WTC11 (cell line): ENCODE measurements at regions not wholly inside any gene's neighbourhood (a gene's known extent, or its start where the extent isn't known, plus 50 kb on each side); places are given as distances from the start of the nearest gene placed in this dataset.
A peak's percentile ranks its signal among the peaks of the same experiment; 100 is the strongest.

Experiments
- ATAC-seq: fragments of 200-7000 bp; cut with Tn5 transposase; 2 replicates; pipeline ENCODE4 v1.10.0; 2021; ENCODE audit warnings: mild to moderate bottlenecking, moderate library complexity
- CTCF ChIA-PET: fragments of 300-600 bp; sonication (Branson Sonifier 250); formaldehyde crosslinking; loops from one replicate; lab custom pipeline; 2021; ENCODE audit warnings: antibody characterized with exemption; lab: Charles Lee
- POLR2A ChIA-PET: fragments of 350-600 bp; sonication (Branson Sonifier 250); formaldehyde crosslinking; loops from one replicate; lab custom pipeline; 2021; ENCODE audit warnings: antibody characterized with exemption; lab: Charles Lee
- DNase-seq: peaks from one replicate; pipeline ENCODE4 v3.0.0; 2021; ENCODE audit warnings: low spot score
- H3K27ac Mint-ChIP-seq: 2 replicates; pipeline ENCODE4 v1.8.0; 2021; ENCODE audit warnings: mixed read lengths
- H3K27me3 Mint-ChIP-seq: 2 replicates; pipeline ENCODE4 v1.8.0; 2021; ENCODE audit warnings: low read depth, mild to moderate bottlenecking, moderate library complexity, mixed read lengths
- H3K36me3 Mint-ChIP-seq: 2 replicates; pipeline ENCODE4 v1.8.0; 2021; ENCODE audit warnings: mixed read lengths
- H3K4me1 Mint-ChIP-seq: 2 replicates; pipeline ENCODE4 v1.8.0; 2022; ENCODE audit warnings: mixed read lengths
- H3K4me3 Mint-ChIP-seq: 2 replicates; pipeline ENCODE4 v1.8.0; 2021; ENCODE audit warnings: mild to moderate bottlenecking, moderate library complexity, mixed read lengths
- H3K9me3 Mint-ChIP-seq: 2 replicates; pipeline ENCODE4 v1.8.0; 2021; ENCODE audit warnings: mixed read lengths
- ATF3 ChIP-seq: sonication (generic); formaldehyde crosslinking; conservative IDR thresholded peaks from 2 replicates; pipeline ENCODE4 v1.8.1; 2022; ENCODE audit warnings: mild to moderate bottlenecking, missing genetic modification reagents
- E2F1 ChIP-seq: sonication (generic); formaldehyde crosslinking; IDR thresholded peaks from 2 replicates; pipeline ENCODE4 v1.8.0; 2022; ENCODE audit warnings: mild to moderate bottlenecking, missing genetic modification reagents
- ELF4 ChIP-seq: sonication (generic); formaldehyde crosslinking; IDR thresholded peaks from 2 replicates; pipeline ENCODE4 v1.8.1; 2022; ENCODE audit warnings: low read depth, mild to moderate bottlenecking, moderate library complexity, missing genetic modification reagents
- ERG ChIP-seq: fragments of 250-450 bp; sonication (Bioruptor Pico); IDR thresholded peaks from 2 replicates; pipeline ENCODE4 v1.8.0; 2021; ENCODE audit warnings: mild to moderate bottlenecking
- GTF2I ChIP-seq: fragments of 250-450 bp; sonication (Bioruptor Pico); conservative IDR thresholded peaks from 2 replicates; pipeline ENCODE4 v1.4.0; 2021; ENCODE audit warnings: mild to moderate bottlenecking
- KAT7 ChIP-seq: sonication (generic); formaldehyde crosslinking; IDR thresholded peaks from 2 replicates; pipeline ENCODE4 v1.8.1; 2023; ENCODE audit warnings: missing genetic modification reagents, mild to moderate bottlenecking, borderline replicate concordance
- NFE2L1 ChIP-seq: sonication (generic); formaldehyde crosslinking; IDR thresholded peaks from 2 replicates; pipeline ENCODE4 v1.8.1; 2023; ENCODE audit warnings: missing genetic modification reagents
- NFYB ChIP-seq: sonication (generic); formaldehyde crosslinking; conservative IDR thresholded peaks from 2 replicates; pipeline ENCODE4 v1.8.0; 2022; ENCODE audit warnings: low read depth, missing genetic modification reagents
- RELA ChIP-seq: sonication (generic); formaldehyde crosslinking; IDR thresholded peaks from 2 replicates; pipeline ENCODE4 v1.8.1; 2022; ENCODE audit warnings: missing genetic modification reagents, mild to moderate bottlenecking, borderline replicate concordance
- USF2 ChIP-seq: sonication (generic); formaldehyde crosslinking; IDR thresholded peaks from 2 replicates; pipeline ENCODE4 v1.8.1; 2023; ENCODE audit warnings: mild to moderate bottlenecking, missing genetic modification reagents, moderate library complexity
- ZBTB21 ChIP-seq: sonication (generic); formaldehyde crosslinking; IDR thresholded peaks from 2 replicates; pipeline ENCODE4 v1.8.1; 2023; ENCODE audit warnings: mild to moderate bottlenecking, missing genetic modification reagents, borderline replicate concordance
- ZNF263 ChIP-seq: sonication (generic); formaldehyde crosslinking; IDR thresholded peaks from 2 replicates; pipeline ENCODE4 v1.8.1; 2022; ENCODE audit warnings: low read depth, mild to moderate bottlenecking, moderate library complexity, missing genetic modification reagents
- ZNF396 ChIP-seq: fragments of 250-450 bp; sonication (Bioruptor Pico); IDR thresholded peaks from 2 replicates; pipeline ENCODE4 v1.8.0; 2021; ENCODE audit warnings: mild to moderate bottlenecking, moderate library complexity, borderline replicate concordance
- TF ChIP-seq, protein P1 (sequence below): fragments of 250-450 bp; sonication (Bioruptor Pico); IDR thresholded peaks from 2 replicates; pipeline ENCODE4 v2.1.2; 2022; ENCODE audit warnings: mild to moderate bottlenecking, moderate library complexity
- TF ChIP-seq, protein P2 (sequence below): fragments of 250-450 bp; sonication (Bioruptor Pico); IDR thresholded peaks from 2 replicates; pipeline ENCODE4 v1.9.0; 2021; ENCODE audit warnings: mild to moderate bottlenecking
- TF ChIP-seq, protein P3 (sequence below): sonication (generic); formaldehyde crosslinking; IDR thresholded peaks from 2 replicates; pipeline ENCODE4 v1.8.1; 2023; ENCODE audit warnings: mild to moderate bottlenecking, missing genetic modification reagents, borderline replicate concordance

GRCh38 chr12:88329833-88330232 is 187.7 kb downstream of the TMTC3 start (continued):
- TF ChIP-seq, protein P1, sequence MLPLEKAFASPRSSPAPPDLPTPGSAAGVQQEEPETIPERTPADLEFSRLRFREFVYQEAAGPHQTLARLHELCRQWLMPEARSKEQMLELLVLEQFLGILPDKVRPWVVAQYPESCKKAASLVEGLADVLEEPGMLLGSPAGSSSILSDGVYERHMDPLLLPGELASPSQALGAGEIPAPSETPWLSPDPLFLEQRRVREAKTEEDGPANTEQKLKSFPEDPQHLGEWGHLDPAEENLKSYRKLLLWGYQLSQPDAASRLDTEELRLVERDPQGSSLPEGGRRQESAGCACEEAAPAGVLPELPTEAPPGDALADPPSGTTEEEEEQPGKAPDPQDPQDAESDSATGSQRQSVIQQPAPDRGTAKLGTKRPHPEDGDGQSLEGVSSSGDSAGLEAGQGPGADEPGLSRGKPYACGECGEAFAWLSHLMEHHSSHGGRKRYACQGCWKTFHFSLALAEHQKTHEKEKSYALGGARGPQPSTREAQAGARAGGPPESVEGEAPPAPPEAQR (CRISPR knock-in tag), result no peak
- no peak for TF ChIP-seq RELA (CRISPR knock-in tag)
- no peak for TF ChIP-seq NFE2L1
- no peak for TF ChIP-seq KAT7 (CRISPR knock-in tag)
- no peak for TF ChIP-seq E2F1 (CRISPR knock-in tag)
- TF ChIP-seq, protein P2, sequence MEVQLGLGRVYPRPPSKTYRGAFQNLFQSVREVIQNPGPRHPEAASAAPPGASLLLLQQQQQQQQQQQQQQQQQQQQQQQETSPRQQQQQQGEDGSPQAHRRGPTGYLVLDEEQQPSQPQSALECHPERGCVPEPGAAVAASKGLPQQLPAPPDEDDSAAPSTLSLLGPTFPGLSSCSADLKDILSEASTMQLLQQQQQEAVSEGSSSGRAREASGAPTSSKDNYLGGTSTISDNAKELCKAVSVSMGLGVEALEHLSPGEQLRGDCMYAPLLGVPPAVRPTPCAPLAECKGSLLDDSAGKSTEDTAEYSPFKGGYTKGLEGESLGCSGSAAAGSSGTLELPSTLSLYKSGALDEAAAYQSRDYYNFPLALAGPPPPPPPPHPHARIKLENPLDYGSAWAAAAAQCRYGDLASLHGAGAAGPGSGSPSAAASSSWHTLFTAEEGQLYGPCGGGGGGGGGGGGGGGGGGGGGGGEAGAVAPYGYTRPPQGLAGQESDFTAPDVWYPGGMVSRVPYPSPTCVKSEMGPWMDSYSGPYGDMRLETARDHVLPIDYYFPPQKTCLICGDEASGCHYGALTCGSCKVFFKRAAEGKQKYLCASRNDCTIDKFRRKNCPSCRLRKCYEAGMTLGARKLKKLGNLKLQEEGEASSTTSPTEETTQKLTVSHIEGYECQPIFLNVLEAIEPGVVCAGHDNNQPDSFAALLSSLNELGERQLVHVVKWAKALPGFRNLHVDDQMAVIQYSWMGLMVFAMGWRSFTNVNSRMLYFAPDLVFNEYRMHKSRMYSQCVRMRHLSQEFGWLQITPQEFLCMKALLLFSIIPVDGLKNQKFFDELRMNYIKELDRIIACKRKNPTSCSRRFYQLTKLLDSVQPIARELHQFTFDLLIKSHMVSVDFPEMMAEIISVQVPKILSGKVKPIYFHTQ (CRISPR knock-in tag), result no peak

DNA sequence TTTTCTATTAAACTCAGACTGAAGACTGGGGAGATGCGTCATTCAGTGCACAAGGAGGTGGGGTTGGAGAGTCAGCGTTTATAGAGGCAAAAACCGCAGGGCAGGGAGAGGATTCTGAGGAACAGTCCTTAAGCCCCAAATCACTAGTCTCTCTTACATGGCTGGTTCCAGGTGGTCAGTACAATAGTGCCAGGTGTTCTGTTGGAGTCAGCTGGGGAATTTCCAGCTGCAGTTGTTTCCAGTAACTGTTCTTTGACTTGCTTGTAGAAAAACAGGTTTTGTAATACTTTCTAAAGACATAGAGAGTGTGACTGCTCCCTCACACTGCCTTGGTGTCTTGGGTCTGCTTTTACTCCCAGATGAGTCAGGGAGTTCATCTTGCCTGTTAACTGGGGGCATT is 192.2 kb downstream of the TMTC3 start:
- ChIA-PET POLR2A (no interaction called here), CTCF (no interaction called here)
- DNase-seq (peak; percentile 9), ATAC-seq (peak; percentile 64)
- Mint-ChIP-seq H3K4me1 (0 out of 2 replicates have a peak, but pooled peaks cover 2% of the 10 kb centered on the region), H3K27me3 (no peaks in the 10 kb centered on the region), H3K9me3 (peaks cover 4% of the 10 kb centered on the region), H3K36me3 (peaks cover 10% of the 10 kb centered on the region), H3K27ac (no peak overlapping the region), H3K4me3 (no peak overlapping the region)
- TF ChIP-seq USF2 (CRISPR knock-in tag) (no peak), GTF2I (no peak), ELF4 (no peak), ZNF263 (no peak), ZBTB21 (no peak), ATF3 (CRISPR knock-in tag) (no peak), RELA (CRISPR knock-in tag) (no peak), ERG (no peak), ZNF396 (CRISPR knock-in tag) (no peak), NFYB (CRISPR knock-in tag) (no peak)
- TF ChIP-seq, protein P3, sequence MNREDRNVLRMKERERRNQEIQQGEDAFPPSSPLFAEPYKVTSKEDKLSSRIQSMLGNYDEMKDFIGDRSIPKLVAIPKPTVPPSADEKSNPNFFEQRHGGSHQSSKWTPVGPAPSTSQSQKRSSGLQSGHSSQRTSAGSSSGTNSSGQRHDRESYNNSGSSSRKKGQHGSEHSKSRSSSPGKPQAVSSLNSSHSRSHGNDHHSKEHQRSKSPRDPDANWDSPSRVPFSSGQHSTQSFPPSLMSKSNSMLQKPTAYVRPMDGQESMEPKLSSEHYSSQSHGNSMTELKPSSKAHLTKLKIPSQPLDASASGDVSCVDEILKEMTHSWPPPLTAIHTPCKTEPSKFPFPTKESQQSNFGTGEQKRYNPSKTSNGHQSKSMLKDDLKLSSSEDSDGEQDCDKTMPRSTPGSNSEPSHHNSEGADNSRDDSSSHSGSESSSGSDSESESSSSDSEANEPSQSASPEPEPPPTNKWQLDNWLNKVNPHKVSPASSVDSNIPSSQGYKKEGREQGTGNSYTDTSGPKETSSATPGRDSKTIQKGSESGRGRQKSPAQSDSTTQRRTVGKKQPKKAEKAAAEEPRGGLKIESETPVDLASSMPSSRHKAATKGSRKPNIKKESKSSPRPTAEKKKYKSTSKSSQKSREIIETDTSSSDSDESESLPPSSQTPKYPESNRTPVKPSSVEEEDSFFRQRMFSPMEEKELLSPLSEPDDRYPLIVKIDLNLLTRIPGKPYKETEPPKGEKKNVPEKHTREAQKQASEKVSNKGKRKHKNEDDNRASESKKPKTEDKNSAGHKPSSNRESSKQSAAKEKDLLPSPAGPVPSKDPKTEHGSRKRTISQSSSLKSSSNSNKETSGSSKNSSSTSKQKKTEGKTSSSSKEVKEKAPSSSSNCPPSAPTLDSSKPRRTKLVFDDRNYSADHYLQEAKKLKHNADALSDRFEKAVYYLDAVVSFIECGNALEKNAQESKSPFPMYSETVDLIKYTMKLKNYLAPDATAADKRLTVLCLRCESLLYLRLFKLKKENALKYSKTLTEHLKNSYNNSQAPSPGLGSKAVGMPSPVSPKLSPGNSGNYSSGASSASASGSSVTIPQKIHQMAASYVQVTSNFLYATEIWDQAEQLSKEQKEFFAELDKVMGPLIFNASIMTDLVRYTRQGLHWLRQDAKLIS (CRISPR knock-in tag), result no peak
